ENCODE measurements at regions not wholly inside any gene's neighbourhood (a gene's known extent, or its start where the extent isn't known, plus 50 kb on each side); places are given as distances from the start of the nearest gene placed in this dataset.

DNA sequence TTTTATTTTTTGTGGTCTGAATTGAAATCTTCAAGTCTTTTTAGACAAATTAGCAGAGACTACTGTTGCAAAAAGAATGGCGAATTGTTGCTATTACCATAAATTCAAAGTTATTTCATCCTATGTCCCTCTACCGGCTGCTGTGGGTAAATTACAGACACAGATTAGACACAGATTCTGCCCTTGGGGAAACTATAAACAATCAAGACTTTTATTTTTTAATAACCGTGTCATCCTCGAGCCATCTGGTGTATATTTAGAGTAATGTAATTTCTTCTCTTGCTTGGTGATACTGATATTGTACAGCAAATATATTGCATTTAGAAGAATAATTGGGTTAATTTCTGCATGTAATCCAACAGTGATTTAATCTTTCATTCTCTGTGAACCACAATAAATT is 228.0 kb upstream of the ADAMTSL1 start:
- Mint-ChIP-seq H3K27ac (no peak overlapping the region), H3K36me3 (ENCODE audit: low read depth) (no peaks in the 10 kb centered on the region), H3K4me3 (no peak overlapping the region), H3K27me3 (no peaks in the 10 kb centered on the region), H3K9me3 (peaks cover 5% of the 10 kb centered on the region), H3K4me1 (no peaks in the 10 kb centered on the region)
- no peak for DNase-seq
- intact Hi-C loops (cut with micrococcal nuclease), result no loop called here

DNA sequence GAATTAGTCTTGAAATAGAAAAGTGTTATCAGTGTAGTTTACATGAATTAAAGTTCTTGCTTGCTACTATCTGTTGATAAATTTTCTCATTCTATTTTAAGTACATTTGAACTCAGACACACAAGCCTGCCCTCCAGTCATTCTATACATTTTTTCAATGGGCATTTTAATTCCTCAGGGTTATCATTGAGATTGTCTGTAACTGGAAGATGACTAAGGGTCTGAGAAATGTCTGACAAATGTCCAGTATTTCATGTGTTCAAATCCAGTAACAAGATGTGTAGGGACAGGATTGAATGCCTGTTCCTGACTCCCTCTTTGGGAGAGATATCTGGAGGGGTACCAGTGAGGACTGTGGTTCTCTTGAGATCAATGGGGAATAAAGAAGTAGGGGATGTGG is 223.9 kb upstream of the ADAMTSL1 start:
- no peaks in the 10 kb centered on the region for H3K9me3 Mint-ChIP-seq
- H3K4me1 Mint-ChIP-seq, result no peaks in the 10 kb centered on the region
- no peak overlapping the region for H3K27ac Mint-ChIP-seq
- intact Hi-C loops (cut with micrococcal nuclease), result no loop called here
- H3K27me3 Mint-ChIP-seq, result no peaks in the 10 kb centered on the region
- DNase-seq, result no peak
- no peaks in the 10 kb centered on the region for H3K36me3 Mint-ChIP-seq (ENCODE audit: low read depth)
- no peak overlapping the region for H3K4me3 Mint-ChIP-seq

DNA sequence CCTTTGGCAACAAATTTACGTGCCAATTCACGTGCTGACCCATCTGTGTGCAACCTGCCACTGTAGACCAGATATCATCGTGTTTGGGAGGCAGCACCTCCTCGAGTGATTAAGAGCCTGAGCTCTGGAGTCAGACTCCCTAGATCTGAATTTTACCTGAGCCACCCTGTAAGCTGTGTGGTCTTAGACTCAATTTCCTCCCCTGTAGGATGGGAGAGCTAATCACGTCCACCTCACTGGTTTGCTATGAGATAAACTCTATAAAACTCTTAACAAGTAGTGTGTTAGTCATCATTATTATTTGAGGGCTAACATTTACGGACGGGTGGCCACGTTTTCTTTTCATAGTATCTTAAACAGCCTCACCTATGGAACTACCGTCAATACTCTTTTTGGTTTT is 220.0 kb upstream of the ADAMTSL1 start:
- intact Hi-C loops (cut with micrococcal nuclease), result loop anchor here (2.0 kb wide), 1 partner anchor 189 kb away; no protein-coding TSS in a partner anchor
- Mint-ChIP-seq H3K27me3 (peaks cover 7% of the 10 kb centered on the region), H3K9me3 (no peaks in the 10 kb centered on the region), H3K36me3 (ENCODE audit: low read depth) (no peaks in the 10 kb centered on the region), H3K27ac (no peak overlapping the region), H3K4me1 (no peaks in the 10 kb centered on the region), H3K4me3 (no peak overlapping the region)
- DNase-seq, result no peak

DNA sequence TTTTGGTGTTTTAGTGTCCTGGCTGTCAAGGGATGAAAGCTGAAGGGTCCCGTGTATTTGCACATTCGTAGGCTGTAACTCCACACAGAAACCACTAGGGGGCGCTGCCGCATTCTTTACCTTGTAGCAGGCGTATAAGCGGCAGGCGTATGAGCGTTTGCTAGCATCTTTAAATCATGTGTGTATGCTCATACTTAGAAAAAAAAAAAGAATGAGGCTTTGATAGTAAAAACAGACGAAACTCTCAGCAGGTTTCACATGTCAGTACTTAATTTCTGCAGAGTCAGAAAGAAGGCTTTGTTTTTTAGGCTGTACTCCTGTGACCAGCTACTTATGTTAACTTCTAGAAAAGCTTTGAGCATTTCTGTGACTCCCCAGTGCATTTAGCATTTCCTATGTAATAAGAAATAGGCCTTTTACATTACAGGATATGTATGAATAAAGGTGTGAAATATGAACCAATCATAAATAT is 218.8 kb upstream of the ADAMTSL1 start:
- no peak overlapping the region for H3K4me3 Mint-ChIP-seq
- peaks cover 7% of the 10 kb centered on the region for H3K27me3 Mint-ChIP-seq
- no peaks in the 10 kb centered on the region for H3K36me3 Mint-ChIP-seq (ENCODE audit: low read depth)
- H3K9me3 Mint-ChIP-seq, result no peaks in the 10 kb centered on the region
- peak; percentile 90 for DNase-seq
- no peaks in the 10 kb centered on the region for H3K4me1 Mint-ChIP-seq
- H3K27ac Mint-ChIP-seq, result no peak overlapping the region
- intact Hi-C loops (cut with micrococcal nuclease), result loop anchor here (1.0 to 5.0 kb wide), 3 partner anchors 188 to 1202 kb away; no protein-coding TSS in a partner anchor

DNA sequence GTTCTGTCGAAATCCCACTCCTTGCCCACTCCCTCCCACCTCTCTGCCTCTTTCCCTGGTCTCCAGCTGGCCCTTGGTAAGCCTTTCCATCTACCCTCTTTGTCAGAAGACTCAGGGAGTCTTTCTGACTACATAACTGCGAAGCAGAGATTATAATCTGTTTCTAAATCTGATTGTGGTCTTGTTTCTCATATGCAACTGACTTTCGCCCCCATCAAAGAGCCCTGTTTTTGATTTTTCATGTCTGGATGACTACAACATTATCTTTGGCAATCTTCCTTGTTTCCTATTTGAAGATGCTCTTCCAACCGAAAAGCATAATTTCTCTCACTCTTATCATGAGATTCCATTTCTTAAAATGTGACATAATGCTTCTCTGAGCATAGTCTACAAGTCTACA is 218.2 kb upstream of the ADAMTSL1 start:
- intact Hi-C loops (cut with micrococcal nuclease), result loop anchor here (1.0 to 5.0 kb wide), 3 partner anchors 187 to 1202 kb away; no protein-coding TSS in a partner anchor
- peaks cover 7% of the 10 kb centered on the region for H3K27me3 Mint-ChIP-seq
- H3K36me3 Mint-ChIP-seq (ENCODE audit: low read depth), result no peaks in the 10 kb centered on the region
- H3K27ac Mint-ChIP-seq, result no peak overlapping the region
- H3K4me1 Mint-ChIP-seq, result no peaks in the 10 kb centered on the region
- no peak overlapping the region for H3K4me3 Mint-ChIP-seq
- H3K9me3 Mint-ChIP-seq, result no peaks in the 10 kb centered on the region
- DNase-seq, result no peak

DNA sequence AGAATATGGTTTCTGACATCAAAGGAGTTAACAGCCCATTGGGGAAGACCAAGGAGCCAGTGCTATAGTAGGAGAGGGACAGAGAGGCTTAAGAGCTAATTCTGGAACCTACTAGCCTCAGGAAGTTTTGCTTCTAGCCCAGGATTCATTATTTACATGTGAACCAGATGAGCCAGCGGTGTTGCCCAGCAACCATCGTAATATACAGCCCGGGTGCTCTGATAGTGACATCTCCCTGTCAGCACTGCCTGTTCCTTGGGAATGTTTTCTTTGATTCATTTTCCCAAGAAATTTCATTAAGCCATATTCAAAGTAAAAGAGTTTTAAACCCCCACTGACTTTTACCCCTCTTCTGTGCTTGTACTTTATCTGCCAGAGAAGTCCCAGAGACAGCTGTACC is 217.4 kb upstream of the ADAMTSL1 start:
- Mint-ChIP-seq H3K27ac (no peak overlapping the region), H3K27me3 (peaks cover 7% of the 10 kb centered on the region), H3K4me3 (no peak overlapping the region), H3K36me3 (ENCODE audit: low read depth) (no peaks in the 10 kb centered on the region), H3K9me3 (no peaks in the 10 kb centered on the region), H3K4me1 (no peaks in the 10 kb centered on the region)
- no peak for DNase-seq
- intact Hi-C loops (cut with micrococcal nuclease), result loop anchor here (5.0 kb wide), 1 partner anchor 1201 kb away; no protein-coding TSS in a partner anchor

DNA sequence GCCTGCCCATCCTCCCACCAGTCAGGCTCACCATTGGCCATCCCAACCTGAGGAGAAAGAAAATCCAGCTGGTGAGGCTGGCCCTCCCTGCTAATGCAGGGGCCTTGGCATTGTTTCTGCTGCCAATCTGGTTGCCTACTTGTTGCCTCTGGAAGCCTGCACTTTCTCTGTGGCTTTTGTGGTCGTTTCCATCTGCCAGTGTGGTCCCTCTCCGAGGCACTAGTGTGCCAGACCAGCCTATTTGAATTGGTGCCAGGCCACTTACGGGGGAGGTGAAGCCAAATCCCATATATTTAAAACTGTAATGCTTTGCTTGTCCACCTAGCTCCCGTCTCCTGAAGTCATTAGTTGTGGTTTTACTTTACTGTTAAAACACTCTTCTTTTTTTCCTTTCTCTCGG is 213.4 kb upstream of the ADAMTSL1 start:
- Mint-ChIP-seq H3K9me3 (no peaks in the 10 kb centered on the region), H3K4me1 (no peaks in the 10 kb centered on the region), H3K4me3 (no peak overlapping the region), H3K27me3 (peaks cover 7% of the 10 kb centered on the region), H3K36me3 (ENCODE audit: low read depth) (no peaks in the 10 kb centered on the region), H3K27ac (no peak overlapping the region)
- DNase-seq, result no peak
- intact Hi-C loops (cut with micrococcal nuclease), result no loop called here

DNA sequence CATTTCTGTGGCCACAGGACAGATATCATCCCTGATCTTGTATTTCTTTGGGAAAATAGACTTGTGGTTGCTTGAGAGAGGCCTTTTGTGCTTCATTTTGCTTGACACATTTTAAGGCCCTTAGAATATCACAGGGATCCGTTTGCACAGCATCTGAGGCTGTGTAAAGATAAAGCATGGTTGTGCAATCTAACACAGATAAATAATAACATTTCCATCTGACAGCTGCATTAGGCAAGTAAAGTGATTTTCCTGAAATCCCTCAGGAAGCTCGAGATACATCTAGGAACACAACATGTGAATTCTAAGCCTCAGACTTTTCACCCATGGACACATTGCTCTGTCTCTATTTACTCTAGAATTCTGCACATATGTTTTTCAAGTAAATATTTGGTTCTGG is 212.8 kb upstream of the ADAMTSL1 start:
- no peak overlapping the region for H3K27ac Mint-ChIP-seq

DNA sequence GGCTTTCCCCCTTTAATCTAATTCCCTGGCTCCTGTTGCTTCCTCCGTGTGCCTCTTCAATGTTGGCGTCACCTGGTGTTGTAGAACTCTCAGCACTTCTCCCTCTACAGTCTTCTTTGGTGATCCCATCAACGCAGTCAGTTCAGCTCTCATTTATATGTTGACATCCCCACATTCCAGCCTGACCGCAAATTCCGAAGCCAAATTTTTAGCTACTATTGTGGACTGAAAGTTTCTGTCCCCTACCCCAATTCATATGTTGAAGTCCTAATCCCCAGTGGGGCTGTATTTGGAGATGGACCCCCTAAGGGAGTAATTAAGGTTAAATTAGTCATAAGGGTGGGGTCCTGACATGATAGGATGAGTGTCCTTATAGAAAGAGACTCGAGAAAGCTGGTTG is 210.6 kb upstream of the ADAMTSL1 start:
- intact Hi-C loops (cut with micrococcal nuclease), result no loop called here
- Mint-ChIP-seq H3K4me1 (no peaks in the 10 kb centered on the region), H3K4me3 (no peak overlapping the region), H3K9me3 (no peaks in the 10 kb centered on the region), H3K36me3 (ENCODE audit: low read depth) (no peaks in the 10 kb centered on the region), H3K27ac (no peak overlapping the region), H3K27me3 (no peaks in the 10 kb centered on the region)
- DNase-seq, result no peak

More for the DNA sequence above, 212.8 kb upstream of the ADAMTSL1 start:
- Mint-ChIP-seq H3K9me3 (no peaks in the 10 kb centered on the region), H3K4me1 (no peaks in the 10 kb centered on the region), H3K36me3 (ENCODE audit: low read depth) (no peaks in the 10 kb centered on the region), H3K27me3 (peaks cover 2% of the 10 kb centered on the region), H3K4me3 (no peak overlapping the region)
- no peak for DNase-seq
- intact Hi-C loops (cut with micrococcal nuclease), result no loop called here

DNA sequence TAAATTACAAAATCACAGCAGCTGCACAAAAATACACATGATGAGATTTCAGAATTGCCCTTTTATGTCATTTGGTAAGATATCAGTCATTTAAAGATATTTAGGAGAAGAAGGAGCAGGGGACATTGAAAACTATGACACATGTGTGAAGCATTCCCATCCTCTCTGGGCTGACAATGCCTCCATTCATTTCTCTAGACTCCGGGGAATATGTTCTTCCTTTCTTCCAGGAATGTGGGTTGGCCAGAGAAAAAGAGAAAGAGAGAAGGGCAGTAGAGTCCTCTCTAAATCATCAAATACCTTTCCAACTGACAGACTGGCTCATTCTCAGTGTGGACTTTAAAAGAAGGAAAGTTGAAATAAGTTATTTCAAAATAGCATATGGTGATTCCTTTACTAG is 205.6 kb upstream of the ADAMTSL1 start:
- peaks cover 3% of the 10 kb centered on the region for H3K9me3 Mint-ChIP-seq
- H3K27me3 Mint-ChIP-seq, result no peaks in the 10 kb centered on the region
- no peaks in the 10 kb centered on the region for H3K4me1 Mint-ChIP-seq
- no peaks in the 10 kb centered on the region for H3K36me3 Mint-ChIP-seq (ENCODE audit: low read depth)
- intact Hi-C loops (cut with micrococcal nuclease), result no loop called here
- DNase-seq, result no peak
- no peak overlapping the region for H3K27ac Mint-ChIP-seq
- no peak overlapping the region for H3K4me3 Mint-ChIP-seq

DNA sequence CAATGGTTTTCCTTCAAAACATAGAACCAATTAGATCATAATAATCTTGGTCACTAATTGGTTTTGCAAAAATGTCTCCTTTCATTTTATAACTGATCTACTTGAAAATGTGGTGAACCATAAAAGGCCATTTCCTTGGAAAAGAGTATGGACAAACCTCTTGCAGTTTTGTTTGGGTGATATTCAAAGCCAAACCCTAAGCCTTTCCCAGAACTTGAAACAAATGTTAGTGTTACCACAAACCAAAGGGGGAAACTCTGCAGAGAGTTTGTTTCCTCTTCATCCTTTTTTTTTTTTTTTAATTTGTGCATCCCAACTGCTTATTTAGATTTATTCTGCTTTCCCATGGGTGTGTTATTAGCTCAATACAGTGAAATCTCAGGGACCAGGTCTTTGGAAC is 204.4 kb upstream of the ADAMTSL1 start:
- Mint-ChIP-seq H3K27me3 (no peaks in the 10 kb centered on the region), H3K4me1 (no peaks in the 10 kb centered on the region), H3K9me3 (peaks cover 3% of the 10 kb centered on the region), H3K27ac (no peak overlapping the region), H3K36me3 (ENCODE audit: low read depth) (no peaks in the 10 kb centered on the region), H3K4me3 (no peak overlapping the region)
- DNase-seq, result no peak
- intact Hi-C loops (cut with micrococcal nuclease), result no loop called here

DNA sequence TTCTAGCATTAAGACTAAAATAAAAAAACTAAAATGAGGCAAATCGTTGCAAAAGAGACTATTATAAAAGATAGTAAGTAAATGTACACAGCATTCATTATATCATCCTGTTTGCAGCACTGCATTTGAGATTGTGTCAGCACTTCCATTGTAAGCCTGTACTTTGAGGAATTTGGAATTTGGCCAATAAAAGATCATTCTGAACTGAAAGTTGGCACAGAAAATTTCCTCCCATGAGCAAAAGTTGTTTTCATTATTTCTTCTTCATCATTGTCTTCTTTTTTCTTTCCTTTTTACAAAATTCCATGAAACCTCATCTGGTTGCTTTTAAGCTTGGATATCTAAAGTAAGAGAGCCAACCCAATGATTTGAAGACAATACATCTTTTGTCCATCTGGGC is 199.3 kb upstream of the ADAMTSL1 start:
- H3K27me3 Mint-ChIP-seq, result peaks cover 1% of the 10 kb centered on the region
- no peak overlapping the region for H3K27ac Mint-ChIP-seq
- intact Hi-C loops (cut with micrococcal nuclease), result no loop called here

DNA sequence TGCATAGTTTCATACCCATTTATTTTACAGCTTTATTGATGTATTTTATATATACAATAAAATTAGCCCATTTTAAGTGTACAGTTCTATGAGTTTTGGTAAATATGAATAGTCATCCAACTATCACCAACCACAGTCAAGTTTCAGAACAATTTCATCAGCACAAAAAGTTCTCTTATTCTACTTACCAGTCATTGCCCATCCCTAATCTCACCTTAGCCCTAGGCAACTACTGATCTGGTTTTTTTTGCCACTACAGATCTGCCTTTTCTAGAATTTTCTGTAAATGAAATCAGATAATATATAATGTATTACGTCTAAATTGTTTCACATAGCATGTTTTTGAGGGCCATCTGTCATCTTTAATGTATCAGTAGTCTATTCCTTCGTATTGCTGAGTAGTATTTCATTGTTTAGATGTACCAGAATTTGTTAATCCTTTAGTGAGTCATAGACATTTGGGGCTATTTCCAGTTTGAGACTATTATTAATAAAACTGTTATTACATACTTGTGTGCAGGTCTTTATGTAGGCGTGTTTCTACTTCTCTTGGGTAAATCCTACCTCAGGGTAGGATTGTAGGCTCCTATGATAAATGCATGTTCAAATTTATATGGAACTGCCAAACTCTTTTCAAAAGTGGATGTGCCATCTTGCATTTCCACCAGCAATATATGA is 198.5 kb upstream of the ADAMTSL1 start:
- Mint-ChIP-seq H3K9me3 (peaks cover 3% of the 10 kb centered on the region), H3K4me3 (no peak overlapping the region), H3K27me3 (peaks cover 1% of the 10 kb centered on the region), H3K36me3 (ENCODE audit: low read depth) (no peaks in the 10 kb centered on the region), H3K4me1 (no peaks in the 10 kb centered on the region), H3K27ac (no peak overlapping the region)
- no peak for DNase-seq
- intact Hi-C loops (cut with micrococcal nuclease), result no loop called here

More for the DNA sequence above, 199.3 kb upstream of the ADAMTSL1 start:
- H3K36me3 Mint-ChIP-seq (ENCODE audit: low read depth), result no peaks in the 10 kb centered on the region
- H3K4me1 Mint-ChIP-seq, result no peaks in the 10 kb centered on the region
- DNase-seq, result no peak
- H3K9me3 Mint-ChIP-seq, result peaks cover 3% of the 10 kb centered on the region
- no peak overlapping the region for H3K4me3 Mint-ChIP-seq

DNA sequence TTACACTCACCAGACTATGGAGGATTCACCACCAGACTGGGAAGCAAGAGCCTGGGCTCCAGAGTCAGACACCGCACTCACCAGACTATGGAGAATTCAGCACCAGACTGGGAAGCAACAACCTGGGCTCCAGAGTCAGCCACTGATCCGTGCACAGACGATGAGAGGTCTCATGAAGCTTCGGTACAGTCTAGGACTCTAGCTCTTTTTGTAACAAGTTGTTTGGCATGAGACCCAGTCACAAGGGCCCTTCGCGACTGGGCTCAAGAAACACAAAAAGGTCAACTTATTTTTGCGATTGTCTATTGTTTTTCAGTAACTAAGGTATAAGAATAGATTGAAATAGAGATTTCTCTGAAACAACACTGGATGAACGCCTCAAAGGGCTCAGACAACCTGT is 192.7 kb upstream of the ADAMTSL1 start:
- H3K4me1 Mint-ChIP-seq, result no peaks in the 10 kb centered on the region
- no peak overlapping the region for H3K27ac Mint-ChIP-seq
- H3K4me3 Mint-ChIP-seq, result no peak overlapping the region
- intact Hi-C loops (cut with micrococcal nuclease), result no loop called here
- no peak for DNase-seq
- no peaks in the 10 kb centered on the region for H3K9me3 Mint-ChIP-seq
- no peaks in the 10 kb centered on the region for H3K36me3 Mint-ChIP-seq (ENCODE audit: low read depth)
- H3K27me3 Mint-ChIP-seq, result peaks cover 1% of the 10 kb centered on the region

DNA sequence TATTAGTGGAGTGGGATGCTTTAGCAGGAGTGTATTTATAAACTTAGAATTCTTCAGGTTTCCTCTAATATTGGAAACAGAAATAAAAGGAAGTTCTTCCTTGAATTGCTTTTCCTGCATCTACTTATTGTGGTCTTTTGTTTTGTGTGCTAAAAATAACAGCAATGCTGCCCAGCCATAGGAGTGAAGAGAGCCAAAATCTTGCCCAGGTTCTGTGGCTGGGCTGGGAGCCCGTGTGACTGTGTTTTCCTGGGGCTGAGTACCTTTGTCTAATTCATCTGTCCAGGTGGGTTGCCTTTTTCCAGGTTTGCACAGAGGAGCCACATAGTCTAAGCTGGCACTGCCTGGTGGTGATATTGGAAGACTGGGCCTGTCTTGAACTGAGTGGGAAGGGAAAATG is 179.7 kb upstream of the ADAMTSL1 start:
- no peak overlapping the region for H3K27ac Mint-ChIP-seq
- intact Hi-C loops (cut with micrococcal nuclease), result no loop called here
- H3K4me3 Mint-ChIP-seq, result no peak overlapping the region
- no peaks in the 10 kb centered on the region for H3K36me3 Mint-ChIP-seq (ENCODE audit: low read depth)
- DNase-seq, result no peak
- H3K27me3 Mint-ChIP-seq, result no peaks in the 10 kb centered on the region
- H3K9me3 Mint-ChIP-seq, result no peaks in the 10 kb centered on the region
- H3K4me1 Mint-ChIP-seq, result no peaks in the 10 kb centered on the region
